ENCODE measurements at regions not wholly inside any gene's neighbourhood (a gene's known extent, or its start where the extent isn't known, plus 50 kb on each side); places are given as distances from the start of the nearest gene placed in this dataset.

GRCh38 chr4:71930459-71930858 lies 101.3 kb upstream of the NPFFR2 start:
- no peak for DNase-seq (ENCODE audit: extremely low read depth, low read depth, low spot score)

DNA sequence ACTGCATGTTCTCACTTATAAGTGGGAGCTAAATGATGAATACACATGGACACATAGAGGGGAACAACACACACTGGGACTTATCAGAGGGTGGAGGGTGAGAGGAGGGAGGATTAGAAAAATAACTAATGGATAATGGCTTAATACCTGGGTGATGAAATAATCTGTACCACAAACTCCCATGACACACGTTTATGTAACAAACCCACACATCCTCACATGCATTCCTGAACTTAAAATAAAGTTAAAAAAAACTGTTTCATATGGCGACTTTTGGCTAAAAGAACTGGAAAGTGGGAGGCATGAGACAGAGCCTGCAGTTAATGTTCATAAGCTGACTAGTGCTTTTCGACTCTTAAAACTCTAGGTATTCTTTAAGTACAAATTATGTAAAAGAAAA lies 98.9 kb upstream of the NPFFR2 start:
- DNase-seq (ENCODE audit: extremely low read depth, low read depth, low spot score): no peak

- DNase-seq (ENCODE audit: extremely low read depth, low read depth, low spot score): no peak
Measured at GRCh38 chr4:71938776-71939175, 93.0 kb upstream of the NPFFR2 start.

DNA sequence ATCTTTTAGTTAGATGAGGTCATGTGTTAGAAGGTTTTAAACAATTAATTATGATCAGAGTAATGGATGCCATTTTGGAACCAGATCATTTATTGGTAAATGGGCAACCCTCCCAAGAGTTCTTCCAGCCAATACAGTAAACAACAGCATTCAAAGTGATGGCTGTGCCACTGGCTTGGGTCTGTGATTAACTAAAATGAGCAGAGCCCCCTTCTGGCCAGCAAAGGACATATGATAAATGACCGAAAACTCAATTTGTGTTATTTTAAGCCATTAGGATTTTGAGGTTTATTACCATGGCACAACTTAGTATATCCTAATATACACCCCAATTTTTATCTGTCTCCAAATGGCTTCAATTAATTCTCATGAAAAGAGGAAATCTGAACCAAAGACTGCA lies 90.8 kb upstream of the NPFFR2 start:
- DNase-seq (ENCODE audit: extremely low read depth, low read depth, low spot score): peak; percentile 14

- DNase-seq (ENCODE audit: extremely low read depth, low read depth, low spot score): peak; percentile 80
Measured at GRCh38 chr4:71944956-71945355, 86.8 kb upstream of the NPFFR2 start.

DNA sequence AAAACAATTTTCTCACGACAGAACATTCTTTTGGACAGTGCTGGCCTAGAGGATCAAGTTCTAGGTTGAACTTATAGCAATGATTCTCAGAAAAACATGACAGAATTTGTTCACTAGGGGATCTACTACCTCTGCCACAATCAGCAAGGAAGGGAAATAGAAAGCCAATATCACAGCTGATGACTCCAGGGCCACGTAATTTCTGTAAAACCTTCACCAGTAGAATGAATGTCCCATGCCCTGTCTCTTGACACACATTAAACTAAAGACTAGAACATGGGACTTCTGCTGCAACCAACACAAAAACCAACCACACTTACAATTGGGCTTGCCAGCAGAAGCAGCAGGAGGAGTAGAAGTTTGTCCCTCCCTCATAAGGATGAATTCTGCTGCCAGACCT lies 86.0 kb upstream of the NPFFR2 start:
- DNase-seq (ENCODE audit: extremely low read depth, low read depth, low spot score): no peak

DNA sequence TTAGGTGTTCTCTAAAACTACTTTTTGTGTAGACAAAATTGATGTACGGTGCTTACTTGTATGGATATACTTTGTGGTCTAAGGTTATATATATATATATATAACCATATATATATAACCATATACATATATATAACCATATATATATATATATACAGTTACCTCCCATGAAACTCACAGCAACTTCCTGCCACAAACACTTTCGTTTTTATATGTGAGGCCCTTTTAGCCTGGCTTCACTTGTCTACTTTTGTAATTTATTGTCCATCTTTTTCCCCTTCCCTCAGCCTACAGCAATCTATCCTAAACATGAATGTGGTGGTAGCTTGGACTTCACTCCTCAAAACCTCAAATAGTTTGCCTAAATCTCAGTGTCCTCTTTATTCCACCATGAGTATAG lies 72.8 kb upstream of the NPFFR2 start:
- DNase-seq (ENCODE audit: extremely low read depth, low read depth, low spot score): no peak

DNA sequence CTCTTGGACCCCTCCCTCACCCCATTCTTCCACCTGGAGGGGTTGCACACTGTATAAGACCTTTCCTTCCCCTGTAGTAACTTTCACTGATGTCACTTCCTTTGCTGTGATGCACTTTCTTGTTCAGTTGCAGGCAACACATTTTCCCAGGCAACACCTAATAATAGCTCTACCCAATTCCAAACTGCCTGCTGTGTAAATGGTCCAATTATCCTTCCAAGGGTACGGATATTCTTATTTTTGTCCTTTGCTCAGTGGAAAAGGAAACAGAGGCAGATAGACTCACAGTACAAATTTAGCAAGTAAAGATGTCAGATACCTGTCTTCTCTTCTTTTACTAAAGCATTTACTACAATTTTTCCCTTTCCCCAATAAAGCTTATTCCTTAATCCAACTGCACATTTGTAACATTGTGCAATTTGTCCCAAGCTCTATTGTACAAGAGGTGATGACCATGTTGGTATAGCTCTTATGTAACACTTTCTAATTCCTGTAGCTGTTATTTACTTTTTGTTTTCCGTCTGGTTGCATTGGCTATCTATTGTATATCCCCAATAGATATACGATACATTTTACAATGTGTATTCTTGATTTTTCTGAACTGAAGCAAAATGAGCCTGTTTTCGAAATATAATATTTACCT lies 69.1 kb upstream of the NPFFR2 start:
- no peak for DNase-seq (ENCODE audit: extremely low read depth, low read depth, low spot score)

GRCh38 chr4:71974681-71975080 lies 57.1 kb upstream of the NPFFR2 start:
- no peak for DNase-seq (ENCODE audit: extremely low read depth, low read depth, low spot score)

DNA sequence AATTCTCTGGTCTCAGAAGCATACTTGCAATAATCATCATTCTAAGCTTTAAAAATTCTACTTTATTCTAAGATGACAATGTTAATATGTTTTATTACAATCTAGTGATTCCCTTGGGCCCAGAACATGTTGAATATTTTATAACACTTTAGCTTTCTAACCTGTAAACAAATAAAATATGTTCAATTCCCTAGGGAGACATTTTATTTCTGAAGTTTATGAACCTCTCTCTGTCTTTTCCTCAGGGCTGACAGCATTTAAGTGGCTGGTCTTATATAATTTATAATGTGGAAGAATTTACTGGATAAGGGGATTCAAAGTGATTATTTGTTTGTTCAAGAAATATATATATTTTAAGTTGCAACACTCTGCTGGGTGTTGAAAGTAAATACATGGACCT lies 55.3 kb upstream of the NPFFR2 start:
- no peak for DNase-seq (ENCODE audit: extremely low read depth, low read depth, low spot score)

DNA sequence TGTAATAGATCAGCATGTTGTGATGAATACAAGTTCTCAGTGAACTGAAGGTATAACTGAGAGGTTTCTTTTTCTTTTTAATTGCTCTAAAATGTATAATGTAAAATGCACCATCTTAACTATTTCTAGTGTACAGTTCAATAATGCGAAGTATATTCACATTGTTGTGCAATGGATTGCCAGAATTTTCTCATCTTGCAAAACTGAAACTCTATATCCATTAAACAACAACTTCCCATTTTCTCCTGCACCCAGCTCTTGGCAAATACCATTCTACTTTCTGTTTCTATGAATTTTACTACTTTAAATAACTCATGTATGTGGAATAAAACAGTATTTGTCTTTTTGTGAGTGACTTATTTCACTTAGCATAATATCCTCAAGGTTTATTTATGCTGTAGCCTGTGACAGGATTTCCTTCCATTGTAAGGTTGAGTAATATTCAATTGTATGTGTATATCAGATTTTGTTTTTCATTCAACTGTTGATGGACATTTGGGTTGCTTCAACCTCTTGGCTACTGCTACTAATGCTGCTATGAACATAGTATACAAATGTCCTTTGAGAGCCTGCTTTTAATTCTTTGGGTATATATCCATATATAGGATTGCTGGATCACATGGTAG lies 53.5 kb upstream of the NPFFR2 start:
- DNase-seq (ENCODE audit: extremely low read depth, low read depth, low spot score): peak; percentile 45

GRCh38 chr4:71980976-71981375 lies 50.8 kb upstream of the NPFFR2 start:
- no peak for DNase-seq (ENCODE audit: extremely low read depth, low read depth, low spot score)

All from glomerular endothelial cell (primary cell).